GM23338 (cell line): ENCODE measurements at regions not wholly inside any gene's neighbourhood (a gene's known extent, or its start where the extent isn't known, plus 50 kb on each side); places are given as distances from the start of the nearest gene placed in this dataset.
A peak's percentile ranks its signal among the peaks of the same experiment; 100 is the strongest.

ENCODE experiments used
- ATAC-seq: fragments of 200-7000 bp; cut with Tn5 transposase; 3 replicates; pipeline ENCODE4 v1.9.1; 2020
- DNase-seq: peaks from one replicate; pipeline ENCODE4 v3.0.0-alpha.2; 2015; ENCODE audit warnings: low spot score
- H2AFZ ChIP-seq: fragments of 200-600 bp; sonication (generic); 2 replicates; pipeline ENCODE4 v1.8.0; 2016; ENCODE audit warnings: antibody characterized with exemption, mild to moderate bottlenecking, moderate library complexity
- H3F3A ChIP-seq: fragments of 200-600 bp; sonication (generic); replicated peaks from 2 replicates; pipeline ENCODE4 v1.8.0; 2017; ENCODE audit warnings: antibody characterized with exemption, mixed run types, low read depth
- H3K27ac ChIP-seq: fragments of 200-600 bp; sonication (generic); 2 replicates; pipeline ENCODE4 v1.6.1; 2016; ENCODE audit warnings: low read depth
- H3K27me3 ChIP-seq: fragments of 200-600 bp; sonication (generic); 2 replicates; pipeline ENCODE4 v1.8.0; 2016; ENCODE audit warnings: mild to moderate bottlenecking, mixed run types, moderate library complexity; ENCODE audit not compliant: insufficient read depth
- H3K36me3 ChIP-seq: fragments of 200-600 bp; sonication (generic); 2 replicates; pipeline ENCODE4 v1.8.0; 2016; ENCODE audit warnings: mild to moderate bottlenecking; ENCODE audit not compliant: insufficient read depth
- H3K4me1 ChIP-seq: fragments of 200-600 bp; sonication (generic); 2 replicates; pipeline ENCODE4 v1.8.0; 2016; ENCODE audit warnings: mild to moderate bottlenecking, moderate library complexity; ENCODE audit not compliant: insufficient read depth
- H3K4me2 ChIP-seq: fragments of 200-600 bp; sonication (generic); 2 replicates; pipeline ENCODE4 v1.7.1; 2017; ENCODE audit warnings: mixed run types
- H3K4me3 ChIP-seq: fragments of 200-600 bp; sonication (generic); 2 replicates; pipeline ENCODE4 v1.6.1; 2016; ENCODE audit warnings: mixed run types
- H3K79me2 ChIP-seq: fragments of 200-600 bp; sonication (generic); replicated peaks from 2 replicates; pipeline ENCODE4 v1.8.0; 2017; ENCODE audit warnings: mild to moderate bottlenecking; ENCODE audit not compliant: insufficient read depth
- H3K9me2 ChIP-seq: fragments of 200-600 bp; sonication (generic); 2 replicates; pipeline ENCODE4 v1.8.0; 2017; ENCODE audit not compliant: insufficient read depth
- H4K20me1 ChIP-seq: fragments of 200-600 bp; sonication (generic); replicated peaks from 2 replicates; pipeline ENCODE4 v1.8.0; 2017; ENCODE audit warnings: mild to moderate bottlenecking; ENCODE audit not compliant: insufficient read depth
- H3K27ac Mint-ChIP-seq: 2 replicates; pipeline ENCODE4 v1.8.0; 2020; ENCODE audit warnings: inconsistent platforms, mild to moderate bottlenecking, moderate library complexity, mixed read lengths
- H3K27me3 Mint-ChIP-seq: 3 replicates; pipeline ENCODE4 v1.8.0; 2022; ENCODE audit warnings: low read depth, mild to moderate bottlenecking, moderate library complexity, mixed read lengths, inconsistent platforms; ENCODE audit not compliant: insufficient read depth, poor library complexity
- H3K36me3 Mint-ChIP-seq: 3 replicates; pipeline ENCODE4 v1.8.0; 2021; ENCODE audit warnings: low read depth, mild to moderate bottlenecking, inconsistent platforms, moderate library complexity, mixed read lengths
- H3K4me1 Mint-ChIP-seq: 3 replicates; pipeline ENCODE4 v1.8.0; 2020; ENCODE audit warnings: mild to moderate bottlenecking, inconsistent platforms, mixed read lengths
- H3K4me3 Mint-ChIP-seq: 3 replicates; pipeline ENCODE4 v1.8.0; 2021; ENCODE audit warnings: moderate library complexity, mild to moderate bottlenecking, inconsistent platforms, mixed read lengths
- H3K9me3 Mint-ChIP-seq: 3 replicates; pipeline ENCODE4 v1.8.0; 2020; ENCODE audit warnings: moderate library complexity, mild to moderate bottlenecking, inconsistent platforms, mixed read lengths
- CREB1 ChIP-seq: fragments of 250-450 bp; sonication (Bioruptor Pico); IDR thresholded peaks from 2 replicates; pipeline ENCODE4 v1.5.0; 2020; ENCODE audit warnings: low read depth, mild to moderate bottlenecking, moderate library complexity
- EZH2 ChIP-seq: fragments of 200-600 bp; sonication (generic); IDR thresholded peaks from one replicate; pipeline ENCODE4 v1.8.0; 2017; ENCODE audit warnings: antibody characterized with exemption, mild to moderate bottlenecking, low read depth; ENCODE audit not compliant: unreplicated experiment
- EZH2phosphoT487 ChIP-seq: fragments of 200-600 bp; sonication (generic); IDR thresholded peaks from one replicate; pipeline ENCODE4 v1.8.1; 2018; ENCODE audit warnings: antibody characterized with exemption; ENCODE audit not compliant: unreplicated experiment
- JUNB ChIP-seq: IDR thresholded peaks from one replicate; pipeline ENCODE4 v1.6.1; 2016; ENCODE audit warnings: antibody characterized with exemption; ENCODE audit not compliant: unreplicated experiment
- NANOG ChIP-seq: IDR thresholded peaks from 2 replicates; pipeline ENCODE4 v1.6.1; 2016; ENCODE audit warnings: antibody characterized with exemption, borderline replicate concordance
- POLR2AphosphoS5 ChIP-seq: IDR thresholded peaks from 2 replicates; pipeline ENCODE4 v1.6.1; 2016; ENCODE audit warnings: antibody characterized with exemption, low read depth
- REST ChIP-seq: IDR thresholded peaks from one replicate; pipeline ENCODE4 v1.6.1; 2018; ENCODE audit warnings: antibody characterized with exemption; ENCODE audit not compliant: unreplicated experiment
- STAT1 ChIP-seq: IDR thresholded peaks from one replicate; pipeline ENCODE4 v1.6.1; 2016; ENCODE audit warnings: antibody characterized with exemption; ENCODE audit not compliant: unreplicated experiment
- ZNF114 ChIP-seq: fragments of 250-450 bp; sonication (Bioruptor Pico); IDR thresholded peaks from 2 replicates; pipeline ENCODE4 v1.5.0; 2020; ENCODE audit warnings: mild to moderate bottlenecking, moderate library complexity
- ZNF331 ChIP-seq: fragments of 250-450 bp; sonication (Bioruptor Pico); IDR thresholded peaks from 2 replicates; pipeline ENCODE4 v1.5.0; 2020; ENCODE audit warnings: low read depth, mild to moderate bottlenecking, moderate library complexity
- ZNF462 ChIP-seq: fragments of 250-450 bp; sonication (Bioruptor Pico); IDR thresholded peaks from 2 replicates; pipeline ENCODE4 v1.5.0; 2020; ENCODE audit warnings: mild to moderate bottlenecking, moderate library complexity
- TF ChIP-seq, protein P1 (sequence below): IDR thresholded peaks from 2 replicates; pipeline ENCODE4 v1.6.1; 2016; ENCODE audit warnings: antibody characterized with exemption
- TF ChIP-seq, protein P2 (sequence below), 2 experiments: fragments of 200-600 bp in 1 of 2; sonication (generic) in 1 of 2; conservative IDR thresholded peaks; 2 replicates each; pipeline versions ENCODE4 v1.5.1 to v1.6.1; 2016 to 2017; ENCODE audit warnings: antibody characterized with exemption in 2 of 2, low read depth in 2 of 2, mild to moderate bottlenecking in 2 of 2, moderate library complexity in 1 of 2

- ATAC-seq, result peak; percentile 98
Observed at GRCh38 chr6:71588490-71588889, 297.9 kb upstream of the RIMS1 start.

More at GRCh38 chr6:71588490-71588889, 297.9 kb upstream of the RIMS1 start:
- Mint-ChIP-seq H3K4me1 (no peaks in the 10 kb centered on the region), H3K36me3 (no peaks in the 10 kb centered on the region), H3K27me3 (no peaks in the 10 kb centered on the region), H3K4me3 (peak overlapping the region; percentile 59; the same call in 2 of the 3 replicates), H3K27ac (no peak overlapping the region), H3K9me3 (no peaks in the 10 kb centered on the region)
- Histone ChIP-seq H3K4me1 (no peaks in the 10 kb centered on the region), H3K4me3 (peak overlapping the region; percentile 42), H2AFZ (peak overlapping the region; percentile 77; the same call in 1 of the 2 replicates), H3F3A (no peaks in the 10 kb centered on the region), H3K79me2 (no peaks in the 10 kb centered on the region), H3K27ac (no peak overlapping the region), H4K20me1 (no peaks in the 10 kb centered on the region), H3K27me3 (no peaks in the 10 kb centered on the region), H3K9me2 (no peaks in the 10 kb centered on the region), H3K36me3 (no peaks in the 10 kb centered on the region), H3K4me2 (peak overlapping the region; percentile 48; the same call in 1 of the 2 replicates)
- DNase-seq, result peak; percentile 60
- no peak for TF ChIP-seq STAT1
- TF ChIP-seq, protein P1, sequence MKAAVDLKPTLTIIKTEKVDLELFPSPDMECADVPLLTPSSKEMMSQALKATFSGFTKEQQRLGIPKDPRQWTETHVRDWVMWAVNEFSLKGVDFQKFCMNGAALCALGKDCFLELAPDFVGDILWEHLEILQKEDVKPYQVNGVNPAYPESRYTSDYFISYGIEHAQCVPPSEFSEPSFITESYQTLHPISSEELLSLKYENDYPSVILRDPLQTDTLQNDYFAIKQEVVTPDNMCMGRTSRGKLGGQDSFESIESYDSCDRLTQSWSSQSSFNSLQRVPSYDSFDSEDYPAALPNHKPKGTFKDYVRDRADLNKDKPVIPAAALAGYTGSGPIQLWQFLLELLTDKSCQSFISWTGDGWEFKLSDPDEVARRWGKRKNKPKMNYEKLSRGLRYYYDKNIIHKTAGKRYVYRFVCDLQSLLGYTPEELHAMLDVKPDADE, result no peak
- no peak for TF ChIP-seq ZNF331 (CRISPR knock-in tag)
- no peak for TF ChIP-seq ZNF114 (CRISPR knock-in tag)
- no peak for TF ChIP-seq EZH2phosphoT487
- no peak for TF ChIP-seq REST
- no peak for TF ChIP-seq CREB1 (CRISPR knock-in tag)
- no peak for TF ChIP-seq ZNF462 (CRISPR knock-in tag)
- TF ChIP-seq NANOG, result no peak
- TF ChIP-seq, protein P2, sequence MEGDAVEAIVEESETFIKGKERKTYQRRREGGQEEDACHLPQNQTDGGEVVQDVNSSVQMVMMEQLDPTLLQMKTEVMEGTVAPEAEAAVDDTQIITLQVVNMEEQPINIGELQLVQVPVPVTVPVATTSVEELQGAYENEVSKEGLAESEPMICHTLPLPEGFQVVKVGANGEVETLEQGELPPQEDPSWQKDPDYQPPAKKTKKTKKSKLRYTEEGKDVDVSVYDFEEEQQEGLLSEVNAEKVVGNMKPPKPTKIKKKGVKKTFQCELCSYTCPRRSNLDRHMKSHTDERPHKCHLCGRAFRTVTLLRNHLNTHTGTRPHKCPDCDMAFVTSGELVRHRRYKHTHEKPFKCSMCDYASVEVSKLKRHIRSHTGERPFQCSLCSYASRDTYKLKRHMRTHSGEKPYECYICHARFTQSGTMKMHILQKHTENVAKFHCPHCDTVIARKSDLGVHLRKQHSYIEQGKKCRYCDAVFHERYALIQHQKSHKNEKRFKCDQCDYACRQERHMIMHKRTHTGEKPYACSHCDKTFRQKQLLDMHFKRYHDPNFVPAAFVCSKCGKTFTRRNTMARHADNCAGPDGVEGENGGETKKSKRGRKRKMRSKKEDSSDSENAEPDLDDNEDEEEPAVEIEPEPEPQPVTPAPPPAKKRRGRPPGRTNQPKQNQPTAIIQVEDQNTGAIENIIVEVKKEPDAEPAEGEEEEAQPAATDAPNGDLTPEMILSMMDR (conservative IDR thresholded peaks at IDR 0.05; ENCODE audit: low read depth in 2 of 2), result no peak
- TF ChIP-seq JUNB, result no peak
- no peak for TF ChIP-seq EZH2
- TF ChIP-seq POLR2AphosphoS5, result no peak
